SK-MEL-5 (cell line): ENCODE measurements at regions not wholly inside any gene's neighbourhood (a gene's known extent, or its start where the extent isn't known, plus 50 kb on each side); places are given as distances from the start of the nearest gene placed in this dataset.
"Not testable (repeated sequence)": the region's sequence is repeated elsewhere in the genome, so short reads cannot be mapped to it uniquely, and the experiment has no call there.

Experiments
- DNase-seq: peaks from one replicate; pipeline ENCODE4 v3.0.0-alpha.2; 2016; ENCODE audit warnings: low read depth, low spot score
- in situ Hi-C: cut with HindIII; loops from 2 replicates; pipeline ENCODE4 v1.10.0; 2016; ENCODE audit warnings: low sequenced_read_pairs, high pct_unique_total_duplicates, low pct_unique_long_range_greater_than_20kb

- DNase-seq, result no peak
- in situ Hi-C loops, result no loop called here
Measured at GRCh38 chr13:69069554-69070133, 1038.0 kb upstream of the ATXN8OS start.

- no peak for DNase-seq
- in situ Hi-C loops, result no loop called here
Measured at GRCh38 chr13:69050696-69051095, 1056.9 kb upstream of the ATXN8OS start.

GRCh38 chr13:69044629-69045028, 1063.0 kb upstream of the ATXN8OS start:
- in situ Hi-C loops, result no loop called here
- no peak for DNase-seq

GRCh38 chr13:69040898-69041297, 1066.7 kb upstream of the ATXN8OS start:
- no peak for DNase-seq
- in situ Hi-C loops, result no loop called here

GRCh38 chr13:69035771-69036170, 1071.9 kb upstream of the ATXN8OS start:
- no peak for DNase-seq
- in situ Hi-C loops, result no loop called here

- in situ Hi-C loops, result no loop called here
- DNase-seq, result no peak
Measured at GRCh38 chr13:69028936-69029335, 1078.7 kb upstream of the ATXN8OS start.

GRCh38 chr13:69020120-69020519, 1087.5 kb upstream of the ATXN8OS start:
- in situ Hi-C loops, result no loop called here
- no peak for DNase-seq

- in situ Hi-C loops, DNase-seq: not testable (repeated sequence)
Measured at GRCh38 chr13:69018173-69018572, 1089.5 kb upstream of the ATXN8OS start.

- in situ Hi-C loops, result no loop called here
- no peak for DNase-seq
Measured at GRCh38 chr13:69010789-69011188, 1096.8 kb upstream of the ATXN8OS start.

GRCh38 chr13:69008499-69008898, 1099.1 kb upstream of the ATXN8OS start:
- DNase-seq, result no peak
- in situ Hi-C loops, result no loop called here

- no peak for DNase-seq
- in situ Hi-C loops, result no loop called here
Measured at GRCh38 chr13:68998056-68998455, 1109.6 kb upstream of the ATXN8OS start.

- no peak for DNase-seq
Measured at GRCh38 chr13:68996668-68997025, 1111.0 kb upstream of the ATXN8OS start.

GRCh38 chr13:68995972-68996667, 1111.5 kb upstream of the ATXN8OS start:
- in situ Hi-C loops, result no loop called here
- no peak for DNase-seq

More at GRCh38 chr13:68996668-68997025, 1111.0 kb upstream of the ATXN8OS start:
- in situ Hi-C loops, result no loop called here

- in situ Hi-C loops, result no loop called here
- DNase-seq, result no peak
Measured at GRCh38 chr13:68993154-68993553, 1114.5 kb upstream of the ATXN8OS start.

- DNase-seq, result no peak
- in situ Hi-C loops, result no loop called here
Measured at GRCh38 chr13:68988176-68988575, 1119.5 kb upstream of the ATXN8OS start.

GRCh38 chr13:68987585-68987984, 1120.0 kb upstream of the ATXN8OS start:
- in situ Hi-C loops, result no loop called here

GRCh38 chr13:68984688-68985319, 1122.8 kb upstream of the ATXN8OS start:
- in situ Hi-C loops, result no loop called here
- DNase-seq, result no peak

More at GRCh38 chr13:68987585-68987984, 1120.0 kb upstream of the ATXN8OS start:
- no peak for DNase-seq

- in situ Hi-C loops, result no loop called here
- no peak for DNase-seq
Measured at GRCh38 chr13:68982961-68983619, 1124.5 kb upstream of the ATXN8OS start.
